ENCODE measurements at regions not wholly inside any gene's neighbourhood (a gene's known extent, or its start where the extent isn't known, plus 50 kb on each side); places are given as distances from the start of the nearest gene placed in this dataset.

GRCh38 chr6:98131290-98131990 lies 702.9 kb upstream of the POU3F2 start:
- TF ChIP-seq CTCF (IDR thresholded peaks at IDR 0.05; ENCODE audit: insufficient read depth, low read depth, low read length) (no peak), EZH2 (IDR thresholded peaks at IDR 0.05; ENCODE audit: insufficient read depth, low read length) (no peak)
